ENCODE measurements at regions not wholly inside any gene's neighbourhood (a gene's known extent, or its start where the extent isn't known, plus 50 kb on each side); places are given as distances from the start of the nearest gene placed in this dataset.

DNA sequence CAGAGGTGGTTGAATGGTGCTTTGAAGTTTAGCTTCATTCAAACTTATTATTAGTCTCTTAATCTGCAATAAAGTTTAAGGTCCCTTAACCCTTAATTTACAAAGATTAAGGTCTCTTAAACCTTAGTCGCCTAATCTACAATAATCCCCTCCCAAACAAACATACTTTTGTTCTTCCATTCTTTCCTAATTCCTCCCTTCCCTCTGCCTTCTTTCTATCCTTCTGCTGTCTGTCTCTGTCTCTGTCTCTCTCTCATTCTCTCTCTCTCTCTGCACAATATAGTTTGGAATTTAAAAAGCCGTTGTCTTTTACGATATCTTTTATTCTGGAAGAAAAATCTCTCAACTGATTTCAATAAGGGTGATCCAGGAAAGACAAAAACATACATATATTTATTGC is 1096.8 kb upstream of the ATXN8OS start:
- ATAC-seq, result no peak
- intact Hi-C loops (cut with micrococcal nuclease), result no loop called here

DNA sequence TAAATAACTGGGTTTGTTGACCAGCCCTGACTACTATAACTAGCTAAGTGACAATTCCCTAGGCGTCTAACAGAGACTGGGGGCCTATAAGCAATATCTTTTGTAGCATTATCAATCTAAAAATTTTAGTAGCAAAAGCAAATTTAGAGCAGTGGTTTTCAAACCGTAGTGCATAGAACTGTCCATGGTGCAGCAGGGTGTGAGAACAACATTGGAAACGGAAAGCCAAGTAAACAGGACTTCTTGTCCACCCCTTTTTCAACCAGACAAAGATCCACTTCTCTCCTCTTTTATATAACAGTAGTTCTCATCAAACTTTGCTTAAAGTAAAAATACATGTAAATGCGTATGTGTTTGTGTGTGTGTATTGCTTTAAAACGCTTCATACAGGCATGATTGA is 1099.1 kb upstream of the ATXN8OS start:
- Histone ChIP-seq H3K4me1 (ENCODE audit: insufficient read depth, low read length) (no peaks in the 10 kb centered on the region), H3K9me2 (replicated peaks; ENCODE audit: low read length) (no peaks in the 10 kb centered on the region), H3K9me3 (ENCODE audit: low read length) (no peaks in the 10 kb centered on the region), H3K27me3 (ENCODE audit: low read length) (no peaks in the 10 kb centered on the region), H3K4me3 (ENCODE audit: low read length) (no peak overlapping the region), H2AFZ (ENCODE audit: low read length) (no peak overlapping the region), H3F3A (ENCODE audit: low read length, unreplicated experiment) (no peaks in the 10 kb centered on the region), H3K4me2 (ENCODE audit: low read length) (no peak overlapping the region), H3K36me3 (ENCODE audit: low read depth, low read length) (no peaks in the 10 kb centered on the region), H3K27ac (ENCODE audit: low read length) (no peak overlapping the region), H3K9ac (ENCODE audit: low read length) (no peak overlapping the region), H4K20me1 (ENCODE audit: low read length) (no peaks in the 10 kb centered on the region), H3K79me2 (ENCODE audit: low read length) (no peaks in the 10 kb centered on the region)
- DNase-seq (no peak), ATAC-seq (no peak)
- no TSS peak for BruUV-seq (replicated peaks)
- intact Hi-C loops (cut with micrococcal nuclease), result no loop called here
- TF ChIP-seq EZH2 (IDR thresholded peaks at IDR 0.05; ENCODE audit: low read length, unreplicated experiment) (no peak), EZH2phosphoT487 (IDR thresholded peaks at IDR 0.05; ENCODE audit: borderline replicate concordance, low read length) (no peak)
- TF ChIP-seq, protein P1, sequence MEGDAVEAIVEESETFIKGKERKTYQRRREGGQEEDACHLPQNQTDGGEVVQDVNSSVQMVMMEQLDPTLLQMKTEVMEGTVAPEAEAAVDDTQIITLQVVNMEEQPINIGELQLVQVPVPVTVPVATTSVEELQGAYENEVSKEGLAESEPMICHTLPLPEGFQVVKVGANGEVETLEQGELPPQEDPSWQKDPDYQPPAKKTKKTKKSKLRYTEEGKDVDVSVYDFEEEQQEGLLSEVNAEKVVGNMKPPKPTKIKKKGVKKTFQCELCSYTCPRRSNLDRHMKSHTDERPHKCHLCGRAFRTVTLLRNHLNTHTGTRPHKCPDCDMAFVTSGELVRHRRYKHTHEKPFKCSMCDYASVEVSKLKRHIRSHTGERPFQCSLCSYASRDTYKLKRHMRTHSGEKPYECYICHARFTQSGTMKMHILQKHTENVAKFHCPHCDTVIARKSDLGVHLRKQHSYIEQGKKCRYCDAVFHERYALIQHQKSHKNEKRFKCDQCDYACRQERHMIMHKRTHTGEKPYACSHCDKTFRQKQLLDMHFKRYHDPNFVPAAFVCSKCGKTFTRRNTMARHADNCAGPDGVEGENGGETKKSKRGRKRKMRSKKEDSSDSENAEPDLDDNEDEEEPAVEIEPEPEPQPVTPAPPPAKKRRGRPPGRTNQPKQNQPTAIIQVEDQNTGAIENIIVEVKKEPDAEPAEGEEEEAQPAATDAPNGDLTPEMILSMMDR (conservative IDR thresholded peaks at IDR 0.05; ENCODE audit: low read depth, low read length), result no peak
- POLR2A ChIA-PET (ENCODE audit: unreplicated experiment), result no interaction called here
- CTCF ChIA-PET, result no interaction called here

More for the DNA sequence above, 1096.8 kb upstream of the ATXN8OS start:
- BruUV-seq (replicated peaks), result no TSS peak
- H3K36me3 ChIP-seq (ENCODE audit: low read depth, low read length), result no peaks in the 10 kb centered on the region
- no peak for DNase-seq
- CTCF ChIA-PET, result no interaction called here
- no peaks in the 10 kb centered on the region for H4K20me1 ChIP-seq (ENCODE audit: low read length)
- TF ChIP-seq EZH2 (IDR thresholded peaks at IDR 0.05; ENCODE audit: low read length, unreplicated experiment), result no peak
- TF ChIP-seq, protein P1 (conservative IDR thresholded peaks at IDR 0.05; ENCODE audit: low read depth, low read length), result no peak
- no peak for TF ChIP-seq EZH2phosphoT487 (IDR thresholded peaks at IDR 0.05; ENCODE audit: borderline replicate concordance, low read length)
- no peak overlapping the region for H3K27ac ChIP-seq (ENCODE audit: low read length)
- POLR2A ChIA-PET (ENCODE audit: unreplicated experiment), result no interaction called here
- no peaks in the 10 kb centered on the region for H3K4me1 ChIP-seq (ENCODE audit: insufficient read depth, low read length)
- no peaks in the 10 kb centered on the region for H3K9me2 ChIP-seq (replicated peaks; ENCODE audit: low read length)
- H3F3A ChIP-seq (ENCODE audit: low read length, unreplicated experiment), result no peaks in the 10 kb centered on the region
- H3K9me3 ChIP-seq (ENCODE audit: low read length), result no peaks in the 10 kb centered on the region
- no peaks in the 10 kb centered on the region for H3K27me3 ChIP-seq (ENCODE audit: low read length)
- no peak overlapping the region for H3K4me2 ChIP-seq (ENCODE audit: low read length)
- H2AFZ ChIP-seq (ENCODE audit: low read length), result no peak overlapping the region
- H3K4me3 ChIP-seq (ENCODE audit: low read length), result no peak overlapping the region
- no peak overlapping the region for H3K9ac ChIP-seq (ENCODE audit: low read length)
- no peaks in the 10 kb centered on the region for H3K79me2 ChIP-seq (ENCODE audit: low read length)

DNA sequence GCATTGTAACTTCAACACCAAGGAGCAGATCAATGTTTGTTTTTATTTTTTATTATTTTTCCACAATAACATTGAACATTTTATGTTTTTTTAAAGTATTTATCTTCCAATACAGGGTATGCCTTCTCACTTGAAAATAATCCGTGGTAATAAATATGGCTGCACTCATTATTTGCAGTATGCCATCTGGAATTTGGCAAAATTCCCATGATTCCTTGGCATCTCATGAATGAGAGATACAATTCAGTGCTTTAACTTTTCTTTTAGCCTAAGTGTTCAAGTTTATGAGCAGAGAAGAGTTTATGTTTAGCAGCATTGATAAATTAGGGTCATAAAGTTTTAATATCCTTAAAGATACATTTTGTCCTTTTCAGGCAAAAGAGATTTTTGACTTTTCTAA is 1109.6 kb upstream of the ATXN8OS start:
- Histone ChIP-seq H3K27ac (ENCODE audit: low read length) (no peak overlapping the region), H3K36me3 (ENCODE audit: low read depth, low read length) (no peaks in the 10 kb centered on the region), H4K20me1 (ENCODE audit: low read length) (no peaks in the 10 kb centered on the region), H3K4me2 (ENCODE audit: low read length) (no peak overlapping the region), H3F3A (ENCODE audit: low read length, unreplicated experiment) (no peaks in the 10 kb centered on the region), H2AFZ (ENCODE audit: low read length) (no peak overlapping the region), H3K4me1 (ENCODE audit: insufficient read depth, low read length) (no peaks in the 10 kb centered on the region), H3K4me3 (ENCODE audit: low read length) (no peak overlapping the region), H3K9ac (ENCODE audit: low read length) (no peak overlapping the region), H3K9me3 (ENCODE audit: low read length) (no peaks in the 10 kb centered on the region), H3K27me3 (ENCODE audit: low read length) (no peaks in the 10 kb centered on the region), H3K9me2 (replicated peaks; ENCODE audit: low read length) (no peaks in the 10 kb centered on the region), H3K79me2 (ENCODE audit: low read length) (no peaks in the 10 kb centered on the region)
- no peak for DNase-seq
- BruUV-seq (replicated peaks), result no TSS peak
- TF ChIP-seq EZH2 (IDR thresholded peaks at IDR 0.05; ENCODE audit: low read length, unreplicated experiment), result no peak
- TF ChIP-seq, protein P1 (conservative IDR thresholded peaks at IDR 0.05; ENCODE audit: low read depth, low read length), result no peak
- TF ChIP-seq EZH2phosphoT487 (IDR thresholded peaks at IDR 0.05; ENCODE audit: borderline replicate concordance, low read length), result no peak
- POLR2A ChIA-PET (ENCODE audit: unreplicated experiment), result no interaction called here
- CTCF ChIA-PET, result no interaction called here
- ATAC-seq, result no peak
- intact Hi-C loops (cut with micrococcal nuclease), result no loop called here

Data from PC-3 (cell line).